ENCODE measurements at regions not wholly inside any gene's neighbourhood (a gene's known extent, or its start where the extent isn't known, plus 50 kb on each side); places are given as distances from the start of the nearest gene placed in this dataset.
"Not testable (repeated sequence)": the region's sequence is repeated elsewhere in the genome, so short reads cannot be mapped to it uniquely, and the experiment has no call there.

DNA sequence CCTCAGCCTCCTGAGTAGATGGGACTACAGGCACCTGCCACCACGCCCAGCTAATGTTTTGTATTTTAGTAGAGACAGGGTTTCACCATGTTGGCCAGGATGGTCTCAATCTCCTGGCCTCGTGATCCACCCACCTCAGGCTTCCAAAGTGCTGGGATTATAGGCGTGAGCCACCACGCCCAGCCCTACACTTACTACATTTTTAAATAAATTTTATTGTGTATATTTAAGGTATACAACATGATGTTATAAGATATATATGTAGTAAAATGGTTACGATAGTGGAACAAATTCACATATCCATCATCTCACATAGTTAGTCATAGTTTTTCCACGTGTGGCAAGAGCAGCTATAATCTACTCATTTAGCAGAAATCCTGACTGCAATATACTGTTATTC lies 189.6 kb downstream of the TMEM114 start:
- not testable (repeated sequence) for TF ChIP-seq POLR2A (IDR thresholded peaks at IDR 0.05)
- TF ChIP-seq, protein P1, sequence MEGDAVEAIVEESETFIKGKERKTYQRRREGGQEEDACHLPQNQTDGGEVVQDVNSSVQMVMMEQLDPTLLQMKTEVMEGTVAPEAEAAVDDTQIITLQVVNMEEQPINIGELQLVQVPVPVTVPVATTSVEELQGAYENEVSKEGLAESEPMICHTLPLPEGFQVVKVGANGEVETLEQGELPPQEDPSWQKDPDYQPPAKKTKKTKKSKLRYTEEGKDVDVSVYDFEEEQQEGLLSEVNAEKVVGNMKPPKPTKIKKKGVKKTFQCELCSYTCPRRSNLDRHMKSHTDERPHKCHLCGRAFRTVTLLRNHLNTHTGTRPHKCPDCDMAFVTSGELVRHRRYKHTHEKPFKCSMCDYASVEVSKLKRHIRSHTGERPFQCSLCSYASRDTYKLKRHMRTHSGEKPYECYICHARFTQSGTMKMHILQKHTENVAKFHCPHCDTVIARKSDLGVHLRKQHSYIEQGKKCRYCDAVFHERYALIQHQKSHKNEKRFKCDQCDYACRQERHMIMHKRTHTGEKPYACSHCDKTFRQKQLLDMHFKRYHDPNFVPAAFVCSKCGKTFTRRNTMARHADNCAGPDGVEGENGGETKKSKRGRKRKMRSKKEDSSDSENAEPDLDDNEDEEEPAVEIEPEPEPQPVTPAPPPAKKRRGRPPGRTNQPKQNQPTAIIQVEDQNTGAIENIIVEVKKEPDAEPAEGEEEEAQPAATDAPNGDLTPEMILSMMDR (IDR thresholded peaks at IDR 0.05): not testable (repeated sequence)

Data from adrenal gland (tissue), 5 donors.